Sigmoid colon (tissue), 4 donors: ENCODE measurements at regions not wholly inside any gene's neighbourhood (a gene's known extent, or its start where the extent isn't known, plus 50 kb on each side); places are given as distances from the start of the nearest gene placed in this dataset.

ENCODE experiments used
- CTCF ChIP-seq, 4 experiments: fragments of 450-650 bp in 3 of 4; fragments of 200-600 bp in 1 of 4; IDR thresholded peaks; one replicate each; pipeline ENCODE4 v1.5.1; 2016 to 2019; ENCODE audit warnings: antibody characterized with exemption in 4 of 4, mild to moderate bottlenecking in 3 of 4, moderate library complexity in 2 of 4
- POLR2A ChIP-seq, 2 donors: fragments of 450-650 bp; IDR thresholded peaks; one replicate each; pipeline ENCODE4 v1.6.1; 2016; ENCODE audit warnings: antibody characterized with exemption in 2 of 2, mild to moderate bottlenecking in 2 of 2, moderate library complexity in 2 of 2
- POLR2AphosphoS5 ChIP-seq, 4 donors: sonication (generic); formaldehyde crosslinking; IDR thresholded peaks; one replicate each; pipeline ENCODE4 v1.6.1; 2017; ENCODE audit warnings: antibody characterized with exemption in 4 of 4

- TF ChIP-seq POLR2A (IDR thresholded peaks at IDR 0.05) (no peak), CTCF (IDR thresholded peaks at IDR 0.05) (no peak), POLR2AphosphoS5 (IDR thresholded peaks at IDR 0.05) (no peak)
Measured at GRCh38 chr2:23235292-23235691, 149.7 kb upstream of the KLHL29 start.
